ENCODE measurements at regions not wholly inside any gene's neighbourhood (a gene's known extent, or its start where the extent isn't known, plus 50 kb on each side); places are given as distances from the start of the nearest gene placed in this dataset.
"Not testable (repeated sequence)": the region's sequence is repeated elsewhere in the genome, so short reads cannot be mapped to it uniquely, and the experiment has no call there.

DNA sequence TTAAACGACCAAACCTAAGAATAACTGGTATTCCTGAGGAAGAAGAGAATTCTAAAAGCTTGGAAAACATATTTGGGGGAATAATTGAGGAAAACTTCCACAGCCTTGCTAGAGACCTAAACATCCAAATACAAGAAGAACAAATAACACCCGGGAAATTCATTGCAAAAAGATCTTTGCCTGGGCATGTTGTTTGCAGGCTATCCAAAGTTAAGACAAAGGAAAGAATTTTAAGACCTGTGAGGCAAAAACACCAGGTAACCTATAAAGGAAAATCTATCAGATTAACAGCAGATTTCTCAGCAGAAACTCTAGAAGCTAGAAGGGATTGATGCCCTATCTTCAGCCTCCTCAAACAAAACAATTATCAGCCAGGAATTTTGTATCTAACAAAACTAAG lies 82.2 kb upstream of the TRPC7 start:
- TF ChIP-seq, protein P1, sequence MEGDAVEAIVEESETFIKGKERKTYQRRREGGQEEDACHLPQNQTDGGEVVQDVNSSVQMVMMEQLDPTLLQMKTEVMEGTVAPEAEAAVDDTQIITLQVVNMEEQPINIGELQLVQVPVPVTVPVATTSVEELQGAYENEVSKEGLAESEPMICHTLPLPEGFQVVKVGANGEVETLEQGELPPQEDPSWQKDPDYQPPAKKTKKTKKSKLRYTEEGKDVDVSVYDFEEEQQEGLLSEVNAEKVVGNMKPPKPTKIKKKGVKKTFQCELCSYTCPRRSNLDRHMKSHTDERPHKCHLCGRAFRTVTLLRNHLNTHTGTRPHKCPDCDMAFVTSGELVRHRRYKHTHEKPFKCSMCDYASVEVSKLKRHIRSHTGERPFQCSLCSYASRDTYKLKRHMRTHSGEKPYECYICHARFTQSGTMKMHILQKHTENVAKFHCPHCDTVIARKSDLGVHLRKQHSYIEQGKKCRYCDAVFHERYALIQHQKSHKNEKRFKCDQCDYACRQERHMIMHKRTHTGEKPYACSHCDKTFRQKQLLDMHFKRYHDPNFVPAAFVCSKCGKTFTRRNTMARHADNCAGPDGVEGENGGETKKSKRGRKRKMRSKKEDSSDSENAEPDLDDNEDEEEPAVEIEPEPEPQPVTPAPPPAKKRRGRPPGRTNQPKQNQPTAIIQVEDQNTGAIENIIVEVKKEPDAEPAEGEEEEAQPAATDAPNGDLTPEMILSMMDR (IDR thresholded peaks at IDR 0.05), result not testable (repeated sequence)
- TF ChIP-seq POLR2A (IDR thresholded peaks at IDR 0.05), result not testable (repeated sequence)

Data from tibial nerve (tissue), 3 donors.